Mucosa of descending colon (tissue), 3 donors: ENCODE measurements at regions not wholly inside any gene's neighbourhood (a gene's known extent, or its start where the extent isn't known, plus 50 kb on each side); places are given as distances from the start of the nearest gene placed in this dataset.
"Not testable (repeated sequence)": the region's sequence is repeated elsewhere in the genome, so short reads cannot be mapped to it uniquely, and the experiment has no call there.

Experiments used
- ATAC-seq: fragments of 200-7000 bp; cut with Tn5 transposase; one replicate; pipeline ENCODE4 v1.9.1; 2020; ENCODE audit warnings: mild to moderate bottlenecking, moderate library complexity
- DNase-seq, 3 donors: peaks; one replicate each; pipeline ENCODE4 v3.0.0-alpha.2; 2020
- H3K36me3 ChIP-seq: fragments of 200-600 bp; one replicate; pipeline ENCODE4 v1.8.0; 2021; ENCODE audit warnings: low read depth, mild to moderate bottlenecking
- H3K4me1 ChIP-seq: fragments of 200-600 bp; one replicate; pipeline ENCODE4 v1.8.0; 2021; ENCODE audit warnings: low read depth, mild to moderate bottlenecking
- H3K4me3 ChIP-seq: fragments of 200-600 bp; one replicate; pipeline ENCODE4 v1.8.0; 2021; ENCODE audit warnings: mild to moderate bottlenecking
- H3K9me3 ChIP-seq: fragments of 200-600 bp; one replicate; pipeline ENCODE4 v1.8.0; 2021; ENCODE audit warnings: mild to moderate bottlenecking
- CTCF ChIP-seq: fragments of 200-600 bp; IDR thresholded peaks from one replicate; pipeline ENCODE4 v1.8.0; 2022; ENCODE audit warnings: antibody characterized with exemption, mild to moderate bottlenecking
- intact Hi-C, 2 donors: fragments of 100-400 bp; cut with DNase I in 1 of 2; cut with micrococcal nuclease in 1 of 2; formaldehyde crosslinking; loops; one replicate each; pipeline versions ENCODE4 v1.11.0 to v1.11.1; 2022; cut with DNase I, micrococcal nuclease
- donor health status: DM: no; HTN: no; CAD: no; lungs with moderate emphysema.
- donor health status: DM: no; HTN: no; CAD: no.
- donor health status: DM: no; HTN: yes; CAD: no.

- intact Hi-C loops: no loop called here
- ATAC-seq: peak; percentile 100
- no peak overlapping the region for H3K4me3 ChIP-seq
- peaks cover 8% of the 10 kb centered on the region for H3K4me1 ChIP-seq
- DNase-seq: peak; percentile 75 to 99 (median 87)
- H3K36me3 ChIP-seq: no peaks in the 10 kb centered on the region
- no peaks in the 10 kb centered on the region for H3K9me3 ChIP-seq
- peak; percentile 84 for TF ChIP-seq CTCF
These were observed 89.9 kb upstream of the CLINT1 start for GRCh38 chr5:157948738-157949410.

GRCh38 chr5:157947156-157947555 lies 88.2 kb upstream of the CLINT1 start:
- no peak for DNase-seq
- intact Hi-C loops: no loop called here
- no peak for ATAC-seq
- TF ChIP-seq CTCF: no peak
- Histone ChIP-seq H3K4me1 (peaks cover 8% of the 10 kb centered on the region), H3K36me3 (no peaks in the 10 kb centered on the region), H3K9me3 (no peaks in the 10 kb centered on the region), H3K4me3 (no peak overlapping the region)

GRCh38 chr5:157945822-157946221 lies 86.9 kb upstream of the CLINT1 start:
- H3K4me1 ChIP-seq, ATAC-seq, H3K36me3 ChIP-seq, H3K9me3 ChIP-seq, H3K4me3 ChIP-seq, DNase-seq, intact Hi-C loops: not testable (repeated sequence)

GRCh38 chr5:157944938-157945337 lies 86.0 kb upstream of the CLINT1 start:
- intact Hi-C loops: no loop called here
- Histone ChIP-seq H3K9me3 (no peaks in the 10 kb centered on the region), H3K4me1 (peaks cover 8% of the 10 kb centered on the region), H3K36me3 (no peaks in the 10 kb centered on the region), H3K4me3 (no peak overlapping the region)
- DNase-seq: no peak
- no peak for ATAC-seq
- TF ChIP-seq CTCF: no peak

GRCh38 chr5:157944077-157944633 lies 85.2 kb upstream of the CLINT1 start:
- H3K4me1 ChIP-seq: peaks cover 7% of the 10 kb centered on the region
- no peak for TF ChIP-seq CTCF
- ATAC-seq: no peak
- DNase-seq: no peak
- intact Hi-C loops: no loop called here
- no peak overlapping the region for H3K4me3 ChIP-seq
- H3K36me3 ChIP-seq: no peaks in the 10 kb centered on the region
- H3K9me3 ChIP-seq: no peaks in the 10 kb centered on the region

GRCh38 chr5:157942595-157942994 lies 83.7 kb upstream of the CLINT1 start:
- intact Hi-C loops: no loop called here
- no peak for TF ChIP-seq CTCF
- Histone ChIP-seq H3K36me3 (no peaks in the 10 kb centered on the region), H3K9me3 (no peaks in the 10 kb centered on the region), H3K4me3 (no peak overlapping the region), H3K4me1 (no peaks in the 10 kb centered on the region)
- no peak for DNase-seq
- no peak for ATAC-seq
